NCI-H2029 treated with DMSO at 0.1 percent for 48 hours (cell line): ENCODE measurements at regions not wholly inside any gene's neighbourhood (a gene's known extent, or its start where the extent isn't known, plus 50 kb on each side); places are given as distances from the start of the nearest gene placed in this dataset.

ENCODE experiments used
- DNase-seq: peaks from one replicate; lab custom pipeline; 2025; lab: John Stamatoyannopoulos, UW

GRCh38 chr2:14270036-14270582 is 362.4 kb upstream of the LRATD1 start:
- DNase-seq: no peak

- DNase-seq: no peak
Measured at GRCh38 chr2:14272396-14273075, 360.0 kb upstream of the LRATD1 start.

GRCh38 chr2:14273650-14274049 is 358.9 kb upstream of the LRATD1 start:
- no peak for DNase-seq

- DNase-seq: no peak
Measured at GRCh38 chr2:14284244-14284643, 348.3 kb upstream of the LRATD1 start.

GRCh38 chr2:14285812-14286211 is 346.7 kb upstream of the LRATD1 start:
- no peak for DNase-seq

GRCh38 chr2:14288016-14288415 is 344.5 kb upstream of the LRATD1 start:
- no peak for DNase-seq

GRCh38 chr2:14292964-14293363 is 339.6 kb upstream of the LRATD1 start:
- DNase-seq: no peak

- DNase-seq: no peak
Measured at GRCh38 chr2:14297340-14297739, 335.2 kb upstream of the LRATD1 start.

GRCh38 chr2:14297906-14298305 is 334.6 kb upstream of the LRATD1 start:
- no peak for DNase-seq

- DNase-seq: no peak
Measured at GRCh38 chr2:14301331-14301730, 331.2 kb upstream of the LRATD1 start.

- no peak for DNase-seq
Measured at GRCh38 chr2:14303366-14304115, 329.0 kb upstream of the LRATD1 start.

GRCh38 chr2:14304326-14304725 is 328.2 kb upstream of the LRATD1 start:
- DNase-seq: no peak

- DNase-seq: no peak
Measured at GRCh38 chr2:14306268-14306861, 326.2 kb upstream of the LRATD1 start.

- DNase-seq: no peak
Measured at GRCh38 chr2:14313341-14313740, 319.2 kb upstream of the LRATD1 start.

GRCh38 chr2:14316594-14316993 is 315.9 kb upstream of the LRATD1 start:
- no peak for DNase-seq

- no peak for DNase-seq
Measured at GRCh38 chr2:14321357-14321756, 311.2 kb upstream of the LRATD1 start.

GRCh38 chr2:14322306-14322705 is 310.2 kb upstream of the LRATD1 start:
- DNase-seq: no peak

GRCh38 chr2:14324308-14324707 is 308.2 kb upstream of the LRATD1 start:
- DNase-seq: no peak

- no peak for DNase-seq
Measured at GRCh38 chr2:14330884-14331283, 301.6 kb upstream of the LRATD1 start.

- no peak for DNase-seq
Measured at GRCh38 chr2:14336759-14337382, 295.6 kb upstream of the LRATD1 start.

GRCh38 chr2:14340703-14341102 is 291.8 kb upstream of the LRATD1 start:
- no peak for DNase-seq

GRCh38 chr2:14342313-14342712 is 290.2 kb upstream of the LRATD1 start:
- no peak for DNase-seq

- DNase-seq: no peak
Measured at GRCh38 chr2:14344355-14344754, 288.2 kb upstream of the LRATD1 start.
